WI38 (cell line): ENCODE measurements at regions not wholly inside any gene's neighbourhood (a gene's known extent, or its start where the extent isn't known, plus 50 kb on each side); places are given as distances from the start of the nearest gene placed in this dataset.

ENCODE experiments used
- H3K4me3 ChIP-seq: 2 replicates; pipeline ENCODE4 v1.5.1; 2011; ENCODE audit warnings: low read depth, mild to moderate bottlenecking, control low read depth, low read length
- TF ChIP-seq, protein P1 (sequence below): IDR thresholded peaks from 2 replicates; pipeline ENCODE4 v1.5.1; 2012; ENCODE audit warnings: low read depth, mild to moderate bottlenecking, control low read depth, low read length

GRCh38 chr11:11177156-11177808 lies 175.8 kb downstream of the CSNK2A3 start:
- H3K4me3 ChIP-seq: no peak overlapping the region
- TF ChIP-seq, protein P1, sequence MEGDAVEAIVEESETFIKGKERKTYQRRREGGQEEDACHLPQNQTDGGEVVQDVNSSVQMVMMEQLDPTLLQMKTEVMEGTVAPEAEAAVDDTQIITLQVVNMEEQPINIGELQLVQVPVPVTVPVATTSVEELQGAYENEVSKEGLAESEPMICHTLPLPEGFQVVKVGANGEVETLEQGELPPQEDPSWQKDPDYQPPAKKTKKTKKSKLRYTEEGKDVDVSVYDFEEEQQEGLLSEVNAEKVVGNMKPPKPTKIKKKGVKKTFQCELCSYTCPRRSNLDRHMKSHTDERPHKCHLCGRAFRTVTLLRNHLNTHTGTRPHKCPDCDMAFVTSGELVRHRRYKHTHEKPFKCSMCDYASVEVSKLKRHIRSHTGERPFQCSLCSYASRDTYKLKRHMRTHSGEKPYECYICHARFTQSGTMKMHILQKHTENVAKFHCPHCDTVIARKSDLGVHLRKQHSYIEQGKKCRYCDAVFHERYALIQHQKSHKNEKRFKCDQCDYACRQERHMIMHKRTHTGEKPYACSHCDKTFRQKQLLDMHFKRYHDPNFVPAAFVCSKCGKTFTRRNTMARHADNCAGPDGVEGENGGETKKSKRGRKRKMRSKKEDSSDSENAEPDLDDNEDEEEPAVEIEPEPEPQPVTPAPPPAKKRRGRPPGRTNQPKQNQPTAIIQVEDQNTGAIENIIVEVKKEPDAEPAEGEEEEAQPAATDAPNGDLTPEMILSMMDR: no peak

GRCh38 chr11:11173316-11174025 lies 179.6 kb downstream of the CSNK2A3 start:
- H3K4me3 ChIP-seq: no peak overlapping the region
- TF ChIP-seq, protein P1: no peak

GRCh38 chr11:11171854-11172253 lies 181.2 kb downstream of the CSNK2A3 start:
- TF ChIP-seq, protein P1: no peak
- no peak overlapping the region for H3K4me3 ChIP-seq

DNA sequence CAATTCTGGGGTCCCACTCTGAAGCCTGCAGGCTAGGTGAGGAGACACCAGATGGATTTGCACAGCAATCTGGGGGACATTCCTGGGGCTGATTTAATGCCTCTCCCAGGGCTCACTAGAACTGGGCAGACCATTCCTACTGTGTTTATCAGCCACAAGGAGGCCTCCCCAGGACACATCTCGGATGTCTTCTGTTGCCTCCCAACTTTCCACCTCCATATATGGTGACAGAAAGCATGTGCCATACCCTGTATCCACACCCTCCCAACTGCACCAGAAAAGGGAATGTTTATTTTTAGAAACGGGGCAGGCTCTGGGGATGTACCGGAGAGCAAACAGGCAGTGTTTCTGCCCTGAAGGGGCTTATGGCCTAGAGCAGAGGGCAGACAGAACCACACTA lies 181.8 kb downstream of the CSNK2A3 start:
- TF ChIP-seq, protein P1: no peak
- no peak overlapping the region for H3K4me3 ChIP-seq

DNA sequence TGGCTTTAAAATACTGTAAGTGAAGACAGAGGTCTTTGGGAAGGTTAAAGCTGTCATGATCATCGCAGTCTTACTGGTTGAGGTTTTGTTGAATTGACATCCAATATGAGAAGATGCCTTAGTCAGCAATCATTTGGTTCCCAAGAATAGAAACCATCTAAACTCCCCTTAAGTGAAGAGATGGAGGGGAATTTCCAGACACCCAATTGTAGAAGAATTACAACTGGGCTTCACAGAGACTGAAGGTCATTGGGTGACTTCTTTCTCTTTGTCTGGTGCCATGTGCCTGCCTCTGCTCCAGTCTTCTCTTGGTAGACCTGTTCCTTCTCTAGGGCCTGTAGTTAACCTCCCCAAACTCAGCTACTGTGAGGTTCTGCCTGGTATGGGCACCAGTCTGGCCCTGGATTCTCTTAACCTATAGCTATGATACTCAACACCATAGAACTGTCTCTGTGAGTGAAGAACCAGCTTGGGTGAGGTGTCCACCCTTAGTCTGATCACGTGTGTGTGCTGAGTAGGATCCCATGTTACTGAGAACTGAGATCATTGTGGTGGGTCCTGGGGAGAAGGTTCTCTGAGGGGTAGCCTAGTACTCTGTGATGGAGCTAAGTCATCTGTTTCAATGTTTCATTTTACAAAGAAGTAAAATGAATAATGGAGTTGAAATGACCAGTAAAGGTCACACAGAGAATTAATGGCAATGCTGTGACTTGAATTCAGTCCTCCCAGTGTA lies 182.5 kb downstream of the CSNK2A3 start:
- TF ChIP-seq, protein P1: no peak

DNA sequence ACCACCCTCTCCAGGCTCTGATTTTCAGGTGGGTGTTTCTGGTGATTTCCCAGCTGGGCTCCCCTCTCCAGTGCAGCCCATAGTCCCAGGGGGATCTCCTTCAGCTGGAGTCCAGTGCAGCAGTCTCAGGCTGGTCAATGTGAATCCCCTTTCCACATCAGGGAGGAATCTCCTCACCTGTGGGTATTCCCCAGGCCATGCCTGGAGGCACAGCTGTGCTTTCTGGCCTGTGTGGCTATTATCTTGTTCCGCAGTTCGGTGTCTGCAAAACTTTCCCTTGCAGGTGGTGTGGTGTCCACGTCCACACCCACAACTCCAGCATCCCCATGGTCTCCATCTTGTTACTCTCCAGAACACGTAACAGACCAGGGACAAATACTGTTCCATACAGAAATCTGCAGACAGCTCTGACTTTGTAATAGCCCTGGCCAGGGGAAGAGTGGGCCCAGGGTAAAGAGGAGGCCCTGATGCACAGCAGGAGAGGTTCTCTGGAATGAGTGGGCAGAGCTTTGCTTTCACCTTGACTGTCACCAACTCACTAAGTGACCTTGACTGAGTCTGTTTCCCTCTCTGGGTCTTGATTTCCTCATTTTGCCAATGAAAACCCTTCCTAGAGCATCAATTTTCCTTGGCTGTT lies 183.2 kb downstream of the CSNK2A3 start:
- TF ChIP-seq, protein P1: no peak
- no peak overlapping the region for H3K4me3 ChIP-seq

More for the DNA sequence above, 182.5 kb downstream of the CSNK2A3 start:
- no peak overlapping the region for H3K4me3 ChIP-seq
